NCI-H226 (cell line): ENCODE measurements at regions not wholly inside any gene's neighbourhood (a gene's known extent, or its start where the extent isn't known, plus 50 kb on each side); places are given as distances from the start of the nearest gene placed in this dataset.
"Not testable (repeated sequence)": the region's sequence is repeated elsewhere in the genome, so short reads cannot be mapped to it uniquely, and the experiment has no call there.

Experiments
- DNase-seq: peaks from one replicate; pipeline ENCODE4 v3.0.0-alpha.2; 2015

- DNase-seq = no peak
Observed at GRCh38 chr7:106562711-106563366, 98.1 kb downstream of the CCDC71L start.

- DNase-seq = no peak
Observed at GRCh38 chr7:106561666-106562411, 99.1 kb downstream of the CCDC71L start.

- no peak for DNase-seq
Observed at GRCh38 chr7:106561151-106561550, 99.8 kb downstream of the CCDC71L start.

- DNase-seq = no peak
Observed at GRCh38 chr7:106560482-106560881, 100.5 kb downstream of the CCDC71L start.

- not testable (repeated sequence) for DNase-seq
Observed at GRCh38 chr7:106556244-106556643, 104.7 kb downstream of the CCDC71L start.

- not testable (repeated sequence) for DNase-seq
Observed at GRCh38 chr7:106554623-106555022, 106.3 kb downstream of the CCDC71L start.

- no peak for DNase-seq
Observed at GRCh38 chr7:106553446-106553836, 107.5 kb downstream of the CCDC71L start.

- no peak for DNase-seq
Observed at GRCh38 chr7:106552645-106553445, 108.1 kb downstream of the CCDC71L start.

- no peak for DNase-seq
Observed at GRCh38 chr7:106551936-106552335, 109.0 kb downstream of the CCDC71L start.

GRCh38 chr7:106548491-106548890 lies 112.5 kb downstream of the CCDC71L start:
- DNase-seq = no peak

- no peak for DNase-seq
Observed at GRCh38 chr7:106545275-106545674, 115.7 kb downstream of the CCDC71L start.

GRCh38 chr7:106543221-106543757 lies 117.7 kb downstream of the CCDC71L start:
- DNase-seq = no peak

- DNase-seq = peak; percentile 69
Observed at GRCh38 chr7:106542550-106543220, 118.3 kb downstream of the CCDC71L start.

GRCh38 chr7:106538638-106539037 lies 122.3 kb downstream of the CCDC71L start:
- no peak for DNase-seq

- no peak for DNase-seq
Observed at GRCh38 chr7:106537119-106537518, 123.8 kb downstream of the CCDC71L start.

GRCh38 chr7:106536079-106536478 lies 124.9 kb downstream of the CCDC71L start:
- DNase-seq = no peak

- DNase-seq = no peak
Observed at GRCh38 chr7:106535234-106535932, 125.6 kb downstream of the CCDC71L start.

GRCh38 chr7:106534271-106534846 lies 126.6 kb downstream of the CCDC71L start:
- no peak for DNase-seq

- DNase-seq = not testable (repeated sequence)
Observed at GRCh38 chr7:106530183-106530582, 130.8 kb downstream of the CCDC71L start.

GRCh38 chr7:106526617-106527016 lies 134.3 kb downstream of the CCDC71L start:
- DNase-seq = not testable (repeated sequence)

GRCh38 chr7:106524690-106525059 lies 136.3 kb downstream of the CCDC71L start:
- DNase-seq = no peak

- no peak for DNase-seq
Observed at GRCh38 chr7:106523482-106523881, 137.5 kb downstream of the CCDC71L start.
